Esophagus squamous epithelium (tissue), 5 donors: ENCODE measurements at regions not wholly inside any gene's neighbourhood (a gene's known extent, or its start where the extent isn't known, plus 50 kb on each side); places are given as distances from the start of the nearest gene placed in this dataset.

Experiments used
- DNase-seq: peaks from one replicate; lab custom pipeline; 2025; lab: John Stamatoyannopoulos, UW
- H3K27ac ChIP-seq, 4 donors: fragments of 200-600 bp; sonication (generic); one replicate each; pipeline ENCODE4 v1.5.1; 2016 to 2019; ENCODE audit warnings: mild to moderate bottlenecking in 1 of 4
- H3K27me3 ChIP-seq, 4 donors: fragments of 200-600 bp; sonication (generic); 1 replicate in 3 of 4; 2 replicates in 1 of 4; pipeline versions ENCODE4 v1.5.1 to v1.6.0; 2017 to 2021; ENCODE audit warnings: antibody characterized with exemption in 1 of 4
- H3K36me3 ChIP-seq, 3 donors: fragments of 200-600 bp; sonication (generic); one replicate each; pipeline ENCODE4 v1.5.1; 2016 to 2019
- H3K4me1 ChIP-seq, 3 donors: fragments of 200-600 bp; sonication (generic); one replicate each; pipeline ENCODE4 v1.5.1; 2017 to 2019
- H3K4me3 ChIP-seq, 4 donors: fragments of 200-600 bp; sonication (generic); 1 replicate in 3 of 4; 2 replicates in 1 of 4; pipeline ENCODE4 v1.5.1; 2016 to 2019; ENCODE audit warnings: mild to moderate bottlenecking in 2 of 4, moderate library complexity in 1 of 4
- H3K9me3 ChIP-seq, 3 donors: fragments of 200-600 bp; sonication (generic); one replicate each; pipeline ENCODE4 v1.5.1; 2016 to 2019
- CTCF ChIP-seq, 6 experiments: fragments of 450-650 bp in 4 of 6; fragments of 200-600 bp in 2 of 6; sonication (generic) in 2 of 6; IDR thresholded peaks; one replicate each; pipeline ENCODE4 v1.5.1; 2016 to 2019; ENCODE audit warnings: antibody characterized with exemption in 6 of 6, mild to moderate bottlenecking in 4 of 6, moderate library complexity in 4 of 6
- POLR2A ChIP-seq, 4 donors: fragments of 450-650 bp; IDR thresholded peaks; one replicate each; pipeline ENCODE4 v1.6.1; 2017; ENCODE audit warnings: antibody characterized with exemption in 4 of 4, mild to moderate bottlenecking in 4 of 4, moderate library complexity in 3 of 4
- WGBS, 2 donors: methylation state at CpG; one replicate each; pipeline ENCODE4 v1.1.5; 2018; 5-methylcytosine and 5-hydroxymethylcytosine counted together
- intact Hi-C: fragments of 100-400 bp; cut with DNase I; formaldehyde crosslinking; loops from one replicate; pipeline ENCODE4 v1.15.0; 2022
- donor health status: DM: yes; HTN: yes; CAD: no.

- Histone ChIP-seq H3K36me3 (no peaks in the 10 kb centered on the region), H3K27ac (no peak overlapping the region), H3K4me3 (no peak overlapping the region), H3K27me3 (no peaks in the 10 kb centered on the region), H3K4me1 (no peaks in the 10 kb centered on the region), H3K9me3 (no peaks in the 10 kb centered on the region)
- intact Hi-C loops = no loop called here
- TF ChIP-seq POLR2A (IDR thresholded peaks at IDR 0.05) = no peak
- no peak for TF ChIP-seq CTCF (IDR thresholded peaks at IDR 0.05)
- no peak for DNase-seq
- WGBS, 2 donors = 57 to 82% methylated on average over 1 of the region's 1 CpG
Measured at GRCh38 chr6:18958146-18958545, 571.0 kb downstream of the RNF144B start.

GRCh38 chr6:18961566-18961965 lies 574.4 kb downstream of the RNF144B start:
- TF ChIP-seq POLR2A (IDR thresholded peaks at IDR 0.05) = no peak
- no peak for TF ChIP-seq CTCF (IDR thresholded peaks at IDR 0.05)
- Histone ChIP-seq H3K27ac (no peak overlapping the region), H3K27me3 (no peaks in the 10 kb centered on the region), H3K36me3 (no peaks in the 10 kb centered on the region), H3K9me3 (no peaks in the 10 kb centered on the region), H3K4me3 (no peak overlapping the region), H3K4me1 (no peaks in the 10 kb centered on the region)
- no peak for DNase-seq
- intact Hi-C loops = no loop called here
- 30 to 38% methylated on average over 2 of the region's 2 CpGs for WGBS, 2 donors

- intact Hi-C loops = no loop called here
- WGBS, 2 donors = 65 to 73% methylated on average over 4 of the region's 4 CpGs
- no peak for TF ChIP-seq CTCF (IDR thresholded peaks at IDR 0.05)
- TF ChIP-seq POLR2A (IDR thresholded peaks at IDR 0.05) = no peak
- H3K4me3 ChIP-seq = no peak overlapping the region
- H3K36me3 ChIP-seq = no peaks in the 10 kb centered on the region
- no peaks in the 10 kb centered on the region for H3K27me3 ChIP-seq
- DNase-seq = no peak
- H3K27ac ChIP-seq = no peak overlapping the region
- H3K9me3 ChIP-seq = no peaks in the 10 kb centered on the region
- H3K4me1 ChIP-seq = no peaks in the 10 kb centered on the region
Measured at GRCh38 chr6:18962361-18962905, 575.3 kb downstream of the RNF144B start.

GRCh38 chr6:18963439-18963838 lies 576.3 kb downstream of the RNF144B start:
- TF ChIP-seq CTCF (IDR thresholded peaks at IDR 0.05) = no peak
- no peak for TF ChIP-seq POLR2A (IDR thresholded peaks at IDR 0.05)
- Histone ChIP-seq H3K36me3 (no peaks in the 10 kb centered on the region), H3K4me3 (no peak overlapping the region), H3K27ac (no peak overlapping the region), H3K4me1 (no peaks in the 10 kb centered on the region), H3K9me3 (no peaks in the 10 kb centered on the region), H3K27me3 (no peaks in the 10 kb centered on the region)
- intact Hi-C loops = no loop called here
- 80% methylated on average over 2 of the region's 3 CpGs; no CpG with 5 or more reads in 1 of the 2 donors for WGBS, 2 donors
- no peak for DNase-seq

- no peaks in the 10 kb centered on the region for H3K9me3 ChIP-seq
- no peak overlapping the region for H3K27ac ChIP-seq
- intact Hi-C loops = no loop called here
- 53 to 54% methylated on average over 3 of the region's 3 CpGs for WGBS, 2 donors
- no peaks in the 10 kb centered on the region for H3K36me3 ChIP-seq
- H3K27me3 ChIP-seq = no peaks in the 10 kb centered on the region
- DNase-seq = no peak
- H3K4me1 ChIP-seq = no peaks in the 10 kb centered on the region
- TF ChIP-seq POLR2A (IDR thresholded peaks at IDR 0.05) = no peak
- no peak for TF ChIP-seq CTCF (IDR thresholded peaks at IDR 0.05)
- no peak overlapping the region for H3K4me3 ChIP-seq
Measured at GRCh38 chr6:18973251-18973650, 586.1 kb downstream of the RNF144B start.
